ENCODE measurements at regions not wholly inside any gene's neighbourhood (a gene's known extent, or its start where the extent isn't known, plus 50 kb on each side); places are given as distances from the start of the nearest gene placed in this dataset.

- Mint-ChIP-seq H3K27ac (no peak overlapping the region), H3K36me3 (ENCODE audit: insufficient read depth) (no peaks in the 10 kb centered on the region), H3K4me3 (ENCODE audit: low read depth) (no peak overlapping the region), H3K4me1 (ENCODE audit: low read depth) (peaks cover 10% of the 10 kb centered on the region), H3K27me3 (no peaks in the 10 kb centered on the region), H3K9me3 (ENCODE audit: low read depth) (peaks cover 8% of the 10 kb centered on the region)
- no peak for DNase-seq (ENCODE audit: low spot score, unreplicated experiment)
- TF ChIP-seq, protein P1, sequence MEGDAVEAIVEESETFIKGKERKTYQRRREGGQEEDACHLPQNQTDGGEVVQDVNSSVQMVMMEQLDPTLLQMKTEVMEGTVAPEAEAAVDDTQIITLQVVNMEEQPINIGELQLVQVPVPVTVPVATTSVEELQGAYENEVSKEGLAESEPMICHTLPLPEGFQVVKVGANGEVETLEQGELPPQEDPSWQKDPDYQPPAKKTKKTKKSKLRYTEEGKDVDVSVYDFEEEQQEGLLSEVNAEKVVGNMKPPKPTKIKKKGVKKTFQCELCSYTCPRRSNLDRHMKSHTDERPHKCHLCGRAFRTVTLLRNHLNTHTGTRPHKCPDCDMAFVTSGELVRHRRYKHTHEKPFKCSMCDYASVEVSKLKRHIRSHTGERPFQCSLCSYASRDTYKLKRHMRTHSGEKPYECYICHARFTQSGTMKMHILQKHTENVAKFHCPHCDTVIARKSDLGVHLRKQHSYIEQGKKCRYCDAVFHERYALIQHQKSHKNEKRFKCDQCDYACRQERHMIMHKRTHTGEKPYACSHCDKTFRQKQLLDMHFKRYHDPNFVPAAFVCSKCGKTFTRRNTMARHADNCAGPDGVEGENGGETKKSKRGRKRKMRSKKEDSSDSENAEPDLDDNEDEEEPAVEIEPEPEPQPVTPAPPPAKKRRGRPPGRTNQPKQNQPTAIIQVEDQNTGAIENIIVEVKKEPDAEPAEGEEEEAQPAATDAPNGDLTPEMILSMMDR (IDR thresholded peaks at IDR 0.05; ENCODE audit: unreplicated experiment): no peak
Measured at GRCh38 chr6:22943327-22943726, 374.0 kb downstream of the HDGFL1 start.

DNA sequence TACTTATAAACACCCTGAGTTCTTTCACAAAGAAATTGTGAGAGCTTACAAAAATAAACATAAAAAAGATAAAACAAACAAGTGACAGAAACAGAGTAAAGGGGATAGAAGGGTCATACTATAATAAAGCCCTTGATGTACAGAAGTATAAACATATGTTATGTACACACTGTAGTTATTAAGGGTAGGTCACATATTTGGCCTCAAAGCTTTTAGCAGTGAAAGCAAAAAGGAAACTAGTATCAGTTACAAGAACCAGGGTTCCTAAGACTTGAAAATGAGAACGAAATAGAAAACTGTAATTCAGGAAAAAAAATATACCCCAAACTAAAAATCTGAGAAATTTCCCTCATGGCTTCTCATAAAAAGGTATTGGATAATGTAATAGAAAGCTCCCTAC lies 380.6 kb downstream of the HDGFL1 start:
- TF ChIP-seq, protein P1 (IDR thresholded peaks at IDR 0.05; ENCODE audit: unreplicated experiment): no peak
- H3K4me1 Mint-ChIP-seq (ENCODE audit: low read depth): peaks cover 6% of the 10 kb centered on the region
- H3K27ac Mint-ChIP-seq: no peak overlapping the region
- H3K4me3 Mint-ChIP-seq (ENCODE audit: low read depth): no peak overlapping the region
- no peaks in the 10 kb centered on the region for H3K27me3 Mint-ChIP-seq
- no peak for DNase-seq (ENCODE audit: low spot score, unreplicated experiment)
- H3K9me3 Mint-ChIP-seq (ENCODE audit: low read depth): peaks cover 6% of the 10 kb centered on the region
- no peaks in the 10 kb centered on the region for H3K36me3 Mint-ChIP-seq (ENCODE audit: insufficient read depth)

DNA sequence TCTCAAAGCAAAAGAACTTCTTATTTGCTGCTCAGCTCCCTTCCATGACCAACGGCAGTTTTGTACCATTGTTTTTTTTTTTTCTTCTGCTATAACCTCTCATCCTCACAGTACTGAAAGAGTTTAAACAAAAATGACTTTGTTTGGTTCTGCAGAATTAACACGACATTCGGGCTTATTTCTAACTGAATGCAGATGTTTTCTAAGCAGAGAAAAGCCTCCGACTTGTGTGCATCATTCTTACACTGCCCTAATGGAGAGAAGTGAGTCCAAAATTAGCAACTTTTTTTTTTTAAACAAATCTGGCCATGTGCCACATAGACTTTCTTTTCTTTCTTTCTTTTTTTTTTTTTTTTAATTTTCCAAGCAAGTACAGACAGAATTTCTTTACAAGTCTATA lies 382.7 kb downstream of the HDGFL1 start:
- no peaks in the 10 kb centered on the region for H3K27me3 Mint-ChIP-seq
- H3K27ac Mint-ChIP-seq: no peak overlapping the region
- TF ChIP-seq, protein P1 (IDR thresholded peaks at IDR 0.05; ENCODE audit: unreplicated experiment): no peak
- H3K4me1 Mint-ChIP-seq (ENCODE audit: low read depth): peaks cover 23% of the 10 kb centered on the region
- H3K36me3 Mint-ChIP-seq (ENCODE audit: insufficient read depth): no peaks in the 10 kb centered on the region
- DNase-seq (ENCODE audit: low spot score, unreplicated experiment): no peak
- no peak overlapping the region for H3K4me3 Mint-ChIP-seq (ENCODE audit: low read depth)
- H3K9me3 Mint-ChIP-seq (ENCODE audit: low read depth): peaks cover 6% of the 10 kb centered on the region

- Mint-ChIP-seq H3K4me3 (ENCODE audit: low read depth) (peak overlapping the region; percentile 43), H3K36me3 (ENCODE audit: insufficient read depth) (peaks cover 5% of the 10 kb centered on the region), H3K4me1 (ENCODE audit: low read depth) (peaks cover 23% of the 10 kb centered on the region), H3K27ac (peak overlapping the region; percentile 89), H3K27me3 (no peaks in the 10 kb centered on the region), H3K9me3 (ENCODE audit: low read depth) (peaks cover 11% of the 10 kb centered on the region)
- no peak for DNase-seq (ENCODE audit: low spot score, unreplicated experiment)
- TF ChIP-seq, protein P1 (IDR thresholded peaks at IDR 0.05; ENCODE audit: unreplicated experiment): no peak
Measured at GRCh38 chr6:22954749-22955385, 385.5 kb downstream of the HDGFL1 start.

GRCh38 chr6:22956029-22956681 lies 386.8 kb downstream of the HDGFL1 start:
- H3K27ac Mint-ChIP-seq: peak overlapping the region; percentile 38
- peaks cover 23% of the 10 kb centered on the region for H3K4me1 Mint-ChIP-seq (ENCODE audit: low read depth)
- TF ChIP-seq, protein P1 (IDR thresholded peaks at IDR 0.05; ENCODE audit: unreplicated experiment): no peak
- DNase-seq (ENCODE audit: low spot score, unreplicated experiment): no peak
- H3K9me3 Mint-ChIP-seq (ENCODE audit: low read depth): peaks cover 11% of the 10 kb centered on the region
- H3K4me3 Mint-ChIP-seq (ENCODE audit: low read depth): no peak overlapping the region
- no peaks in the 10 kb centered on the region for H3K27me3 Mint-ChIP-seq
- H3K36me3 Mint-ChIP-seq (ENCODE audit: insufficient read depth): peaks cover 5% of the 10 kb centered on the region

Measured in progenitor cell of endocrine pancreas (in vitro differentiated cells).